Dermis microvascular lymphatic vessel endothelial cell (primary cell): ENCODE measurements at regions not wholly inside any gene's neighbourhood (a gene's known extent, or its start where the extent isn't known, plus 50 kb on each side); places are given as distances from the start of the nearest gene placed in this dataset.
"Not testable (repeated sequence)": the region's sequence is repeated elsewhere in the genome, so short reads cannot be mapped to it uniquely, and the experiment has no call there.

Experiments used
- DNase-seq, 2 donors: peaks; one replicate each; pipeline versions ENCODE4 v3.0.0 to v3.0.0-alpha.2; 2010; ENCODE audit warnings: low read depth in 2 of 2

DNA sequence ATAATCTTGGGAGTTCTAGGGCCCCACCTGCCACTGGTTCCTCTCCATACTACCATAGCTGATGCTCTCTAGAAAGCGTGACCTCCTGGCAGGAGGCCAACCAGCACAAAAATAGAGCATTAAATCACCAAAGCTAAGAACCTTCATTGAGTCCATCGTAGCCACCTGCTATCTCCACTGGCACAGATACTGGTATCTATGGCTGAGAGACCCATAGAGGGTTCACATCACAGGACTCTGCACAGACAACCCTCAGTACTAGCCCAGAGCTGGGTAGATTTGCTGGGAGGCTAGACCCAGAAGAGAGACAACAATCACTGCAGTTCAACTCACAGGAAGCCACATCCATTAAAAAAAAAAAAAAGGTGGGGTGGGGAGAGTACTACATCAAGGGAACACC lies 509.1 kb downstream of the DTWD2 start:
- DNase-seq: no peak

DNA sequence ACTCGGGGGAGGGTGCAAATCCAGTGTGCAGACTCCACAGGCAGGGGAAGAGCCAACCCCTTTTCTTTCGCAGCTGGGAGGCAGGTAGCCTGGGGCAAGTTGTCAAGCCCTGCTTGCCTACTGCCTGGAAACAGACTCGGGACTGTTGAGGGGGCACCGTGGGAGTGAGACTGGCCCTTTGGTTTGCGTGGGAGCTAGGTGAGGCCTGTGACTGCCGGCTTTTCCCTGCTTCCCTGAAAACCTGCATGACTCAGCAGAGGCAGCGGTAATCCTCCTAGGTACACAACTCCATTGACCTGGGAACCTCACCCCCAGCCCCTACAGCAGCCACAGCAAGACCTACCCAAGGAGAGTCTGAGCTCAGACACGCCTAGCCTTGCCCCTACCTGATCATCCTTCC lies 509.5 kb downstream of the DTWD2 start:
- DNase-seq: no peak

DNA sequence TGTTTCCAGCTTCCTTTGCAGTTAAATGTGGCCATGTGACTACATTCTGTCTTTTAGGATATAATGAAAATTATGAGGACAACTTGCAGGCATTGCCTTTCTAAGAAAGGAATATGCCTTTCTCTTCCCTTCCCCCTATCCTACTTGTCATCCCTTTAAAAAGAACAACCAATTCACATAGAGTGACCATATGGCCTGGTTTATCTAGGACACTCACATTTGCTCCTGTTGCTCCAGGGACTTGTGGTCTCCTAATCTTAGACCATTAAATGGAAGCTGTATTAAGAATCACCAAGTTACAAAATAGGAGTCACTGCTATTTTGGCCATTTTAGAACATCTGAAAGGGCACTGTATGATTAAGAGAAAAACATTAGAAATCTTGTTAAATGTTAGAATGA lies 520.3 kb downstream of the DTWD2 start:
- no peak for DNase-seq

DNA sequence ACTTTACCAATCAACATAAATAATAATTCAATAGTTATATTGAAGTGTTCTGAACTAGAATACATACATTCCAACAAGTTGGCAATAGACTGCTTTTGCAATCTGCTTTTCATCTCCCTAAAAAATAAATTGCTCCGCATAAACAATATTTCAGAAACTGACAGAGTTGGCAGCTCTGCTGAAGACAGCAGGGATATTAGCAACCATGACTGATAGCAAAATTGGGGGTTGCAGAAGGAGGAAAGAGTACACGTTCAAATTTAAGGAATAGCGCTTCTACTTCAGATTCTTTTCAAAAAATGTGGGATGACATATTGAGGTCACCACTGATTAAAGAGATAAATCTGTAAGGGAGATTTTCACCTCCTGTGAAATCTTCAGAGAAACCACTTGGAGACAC lies 521.2 kb downstream of the DTWD2 start:
- DNase-seq: no peak

DNA sequence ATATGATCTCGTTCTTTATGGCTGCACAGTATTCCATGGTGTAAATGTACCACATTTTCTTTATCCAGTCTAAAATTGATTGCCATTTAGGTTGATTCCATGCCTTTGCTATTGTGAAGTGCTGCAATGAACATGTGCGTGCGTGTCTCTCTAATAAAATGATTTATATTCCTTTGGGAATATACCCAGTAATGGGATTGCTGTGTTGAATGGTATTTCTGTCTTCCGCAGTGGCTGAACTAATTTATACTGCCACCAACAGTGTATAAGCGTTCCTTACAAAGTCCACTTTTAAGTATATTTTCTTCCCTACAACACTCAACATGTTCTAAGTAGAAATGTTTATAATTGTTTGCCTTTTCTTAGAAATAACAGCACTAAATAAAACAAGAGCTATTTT lies 521.9 kb downstream of the DTWD2 start:
- DNase-seq: no peak

DNA sequence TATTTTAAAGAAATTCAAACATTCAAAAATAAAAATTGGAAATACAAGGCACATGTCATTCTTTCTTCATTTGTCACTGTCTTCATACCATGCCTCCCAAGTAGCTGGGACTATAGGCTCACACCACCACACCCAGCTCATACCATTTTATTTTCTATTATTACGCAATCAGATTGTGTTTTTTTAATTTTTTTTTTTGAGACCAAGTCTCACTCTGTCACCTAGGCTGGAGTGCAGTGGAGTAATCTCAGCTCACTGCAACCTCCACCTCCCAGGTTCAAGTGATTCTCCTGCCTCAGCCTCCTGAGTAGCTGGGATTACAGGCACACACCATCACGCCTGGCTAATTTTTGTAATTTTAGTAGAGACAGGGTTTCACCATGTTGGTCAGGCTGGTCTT lies 526.1 kb downstream of the DTWD2 start:
- DNase-seq: not testable (repeated sequence)

DNA sequence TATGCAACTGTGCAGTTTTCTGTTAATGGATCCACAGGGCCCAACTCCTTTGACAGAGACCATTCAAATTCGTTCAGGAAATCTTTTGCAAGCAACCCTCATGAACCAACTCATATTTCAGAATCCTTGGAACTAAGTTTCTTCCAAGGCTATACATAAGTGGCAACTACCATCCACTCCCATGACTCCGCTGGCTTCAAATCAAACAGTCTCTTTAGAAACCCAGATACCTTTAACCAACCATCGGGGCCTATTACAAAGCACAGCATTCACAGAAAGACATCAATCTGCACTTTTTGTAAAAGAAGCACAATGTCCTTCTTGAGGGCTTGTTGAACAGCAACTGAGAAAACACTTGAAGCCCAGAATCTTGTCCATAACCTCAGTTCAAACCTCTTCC lies 526.9 kb downstream of the DTWD2 start:
- no peak for DNase-seq

DNA sequence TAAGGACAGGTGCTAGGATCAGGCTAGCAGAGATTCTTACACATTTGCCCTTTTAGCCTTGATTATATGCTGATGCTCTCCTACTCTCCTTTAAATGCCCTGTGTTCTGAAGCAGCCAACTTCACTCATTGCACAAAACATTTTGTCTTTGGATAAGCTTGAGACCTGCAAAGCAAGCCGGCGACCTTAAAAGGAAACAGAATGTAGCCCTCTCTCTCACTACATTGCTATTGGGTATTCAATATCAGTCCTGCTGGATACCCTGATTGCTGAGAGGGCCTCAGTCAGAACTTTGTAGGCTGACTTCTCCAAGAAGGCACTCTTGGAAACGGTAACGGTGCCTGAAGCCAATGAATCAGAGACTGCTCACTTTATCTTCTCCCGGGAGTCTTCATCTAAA lies 528.9 kb downstream of the DTWD2 start:
- no peak for DNase-seq

DNA sequence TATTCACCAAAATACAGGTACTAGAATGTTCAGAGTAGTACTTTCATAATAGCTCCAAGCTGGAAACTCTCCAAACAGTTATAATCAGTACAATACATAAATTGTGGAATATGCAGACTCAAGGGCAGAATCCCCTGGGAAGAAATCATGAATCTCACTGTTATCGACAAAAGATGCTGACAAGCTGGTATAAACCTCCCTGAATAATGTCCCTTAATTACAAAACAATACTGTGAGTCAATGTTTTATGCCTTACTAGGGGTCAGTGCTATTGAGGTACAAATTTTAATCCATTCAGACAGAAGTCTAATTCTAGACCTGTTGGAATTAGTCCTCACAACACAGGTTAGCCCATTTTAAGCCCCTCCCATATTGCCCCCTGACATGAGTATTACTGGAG lies 532.3 kb downstream of the DTWD2 start:
- DNase-seq: no peak

DNA sequence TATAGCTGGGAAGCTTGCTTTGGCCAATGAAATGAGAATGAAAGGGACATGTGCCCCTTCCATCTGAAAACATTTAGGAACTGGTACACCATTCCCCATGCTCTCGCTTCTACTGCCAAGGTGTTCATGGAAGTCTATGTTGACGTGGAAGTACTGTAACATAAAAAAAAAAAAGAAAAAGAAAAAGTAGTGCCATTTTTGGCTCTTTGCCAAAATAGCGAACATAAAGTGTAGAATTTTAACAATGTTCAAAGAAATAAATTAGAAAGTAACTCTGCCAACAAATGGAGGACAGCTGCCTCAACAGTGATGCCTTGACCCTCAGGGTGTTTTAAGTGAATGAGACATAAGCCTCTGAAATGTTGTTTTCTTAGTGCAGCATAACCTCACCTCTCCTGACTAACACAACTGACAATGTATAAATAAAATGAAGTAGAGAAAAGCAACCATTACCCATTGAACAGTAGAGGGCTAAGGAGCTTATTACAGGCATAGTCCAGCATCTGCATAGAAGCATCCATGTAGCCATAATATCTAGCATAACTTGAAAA lies 536.6 kb downstream of the DTWD2 start:
- DNase-seq: no peak

DNA sequence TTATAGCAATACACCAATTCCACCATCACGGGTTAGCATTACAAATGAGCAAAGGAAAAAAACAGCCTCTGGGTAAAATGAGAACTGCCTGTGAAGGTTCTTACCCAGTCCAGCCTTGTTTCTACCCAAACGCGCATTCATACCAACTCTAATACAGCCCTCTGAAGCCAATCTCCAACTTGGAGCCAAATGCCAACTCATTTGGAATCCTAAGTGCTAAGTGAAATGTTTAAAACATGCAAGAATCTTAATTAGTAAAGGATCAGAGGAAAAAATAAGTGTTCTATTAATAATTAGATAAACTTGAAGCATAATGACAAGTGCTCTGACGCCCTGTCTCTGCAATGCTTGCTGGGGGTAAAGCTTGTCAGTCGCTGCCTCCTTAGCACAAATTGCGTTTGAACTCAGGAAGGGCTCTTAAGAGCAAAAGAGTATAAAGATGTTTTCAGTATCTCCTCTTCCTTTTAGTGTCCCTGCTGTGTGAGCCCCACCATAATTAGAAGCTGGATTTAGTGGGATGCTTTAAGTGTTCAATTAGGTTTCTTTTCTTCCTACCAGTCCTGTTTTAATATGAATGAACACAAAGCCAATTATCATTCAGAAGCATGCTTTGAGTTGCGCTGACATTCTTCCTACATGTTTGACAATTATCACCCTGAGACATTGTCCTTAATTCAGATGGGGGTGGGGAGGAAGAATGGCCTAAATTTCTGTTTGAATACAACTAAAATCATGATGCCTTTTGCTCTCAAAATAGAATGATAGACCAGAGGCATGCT lies 537.6 kb downstream of the DTWD2 start:
- no peak for DNase-seq

DNA sequence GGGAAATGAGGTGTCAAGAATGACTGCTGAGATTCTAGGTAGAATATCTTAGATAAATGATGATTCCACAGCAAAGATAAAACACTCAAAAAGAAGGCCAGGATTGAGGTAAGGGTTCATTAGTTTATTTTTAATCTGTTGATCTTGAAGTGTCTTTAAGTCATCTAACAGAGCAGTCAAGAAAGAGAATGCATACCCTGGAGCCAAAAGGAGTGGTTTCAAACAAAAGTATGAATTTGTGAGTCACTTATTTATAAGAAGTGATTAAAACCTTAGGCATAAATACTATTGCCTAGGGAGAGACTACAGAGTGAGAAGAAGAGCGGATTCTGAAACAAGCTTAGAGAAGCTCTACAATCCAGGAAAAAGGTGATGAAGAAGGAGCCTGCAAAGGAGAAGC lies 541.0 kb downstream of the DTWD2 start:
- no peak for DNase-seq

DNA sequence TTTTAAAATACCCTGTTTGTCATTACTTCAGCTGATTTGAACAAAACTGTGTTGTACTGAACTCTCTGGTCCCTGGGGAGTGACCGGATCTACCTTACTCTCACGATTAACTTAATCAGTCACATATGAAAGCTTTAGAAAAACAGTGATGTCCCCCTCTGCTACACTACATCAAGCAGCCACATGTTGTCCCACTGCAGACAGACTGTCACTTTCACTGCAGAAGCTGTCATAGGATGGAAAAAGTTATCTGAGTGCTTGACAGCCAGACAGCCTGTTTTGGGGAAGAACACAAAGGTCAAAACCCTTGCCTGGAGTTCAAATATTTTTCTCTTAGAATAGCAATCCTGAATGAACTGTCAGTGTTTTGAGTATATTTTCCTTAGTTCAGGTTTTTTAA lies 546.4 kb downstream of the DTWD2 start:
- DNase-seq: no peak

DNA sequence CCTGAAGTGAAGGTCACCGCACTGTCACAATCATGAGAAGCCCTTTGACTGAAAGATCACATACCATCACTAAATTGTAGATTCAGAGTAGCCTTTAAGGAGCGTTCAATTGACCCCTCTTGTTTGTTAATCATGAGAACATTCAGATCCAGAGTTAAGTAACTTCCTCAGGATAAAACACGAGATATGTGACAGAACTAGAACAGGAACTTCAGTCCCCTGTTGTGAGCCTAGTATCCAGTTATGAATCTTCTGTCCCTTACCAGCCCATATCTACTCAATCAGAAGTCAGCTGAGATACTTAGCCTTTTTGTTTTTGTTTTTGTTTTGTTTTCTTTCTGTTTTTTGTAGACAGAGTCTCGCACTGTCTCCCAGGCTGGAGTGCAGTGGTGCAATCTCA lies 547.3 kb downstream of the DTWD2 start:
- DNase-seq: no peak

DNA sequence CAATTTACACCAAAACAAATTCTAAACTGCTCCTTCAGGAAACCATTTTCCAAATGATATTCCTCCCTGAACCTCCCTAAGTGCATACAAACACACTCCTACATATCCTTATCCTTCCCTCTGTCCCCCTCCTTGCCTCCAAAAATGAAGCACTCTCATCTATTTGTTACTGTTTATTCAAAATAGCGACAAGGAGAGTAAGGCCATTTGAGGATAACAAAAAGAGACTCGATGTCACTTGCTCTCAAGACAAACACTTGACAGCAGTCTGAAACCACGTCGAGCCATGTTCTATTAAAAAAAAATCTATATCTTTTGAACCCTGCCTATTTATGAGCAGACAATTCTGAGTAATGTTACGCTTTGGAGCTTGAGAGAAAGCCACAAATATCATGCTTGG lies 547.9 kb downstream of the DTWD2 start:
- DNase-seq: no peak

DNA sequence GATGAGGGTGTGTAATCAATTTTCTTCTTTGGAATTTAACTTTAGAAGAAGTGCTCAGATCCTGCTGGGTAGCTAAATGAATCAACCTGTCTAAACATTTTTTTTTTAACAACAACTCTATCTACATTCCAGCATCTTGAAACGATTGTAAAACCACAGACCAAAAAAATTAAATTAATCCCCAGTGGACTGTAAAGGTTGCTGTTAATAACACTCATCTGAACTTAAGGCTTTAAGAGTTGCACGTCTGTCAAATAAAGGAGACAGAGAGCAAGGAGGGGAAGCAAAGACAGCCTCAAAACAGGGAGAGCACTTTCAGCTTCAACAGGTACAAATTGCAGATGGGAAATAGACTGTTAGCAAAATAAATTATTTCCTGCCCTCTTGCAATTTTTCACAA lies 548.5 kb downstream of the DTWD2 start:
- no peak for DNase-seq

DNA sequence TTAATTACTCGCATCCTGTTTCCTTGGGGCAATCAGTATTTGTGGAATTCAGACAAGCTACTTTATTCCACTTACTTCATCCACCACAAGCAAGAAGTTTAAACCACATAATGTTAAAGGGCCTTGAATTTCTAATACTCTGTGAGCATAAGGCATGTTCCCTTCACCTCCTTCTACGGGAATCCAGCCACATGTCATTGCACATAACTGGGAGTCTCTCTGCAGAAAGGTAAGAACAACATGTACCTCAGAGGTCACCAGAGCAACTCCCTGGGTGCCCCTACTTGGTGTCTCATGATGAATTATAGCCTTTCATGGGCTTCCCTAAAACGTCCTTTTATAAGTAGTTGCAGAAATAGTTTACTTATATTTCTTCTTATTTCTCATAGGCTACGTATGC lies 553.2 kb downstream of the DTWD2 start:
- DNase-seq: no peak

DNA sequence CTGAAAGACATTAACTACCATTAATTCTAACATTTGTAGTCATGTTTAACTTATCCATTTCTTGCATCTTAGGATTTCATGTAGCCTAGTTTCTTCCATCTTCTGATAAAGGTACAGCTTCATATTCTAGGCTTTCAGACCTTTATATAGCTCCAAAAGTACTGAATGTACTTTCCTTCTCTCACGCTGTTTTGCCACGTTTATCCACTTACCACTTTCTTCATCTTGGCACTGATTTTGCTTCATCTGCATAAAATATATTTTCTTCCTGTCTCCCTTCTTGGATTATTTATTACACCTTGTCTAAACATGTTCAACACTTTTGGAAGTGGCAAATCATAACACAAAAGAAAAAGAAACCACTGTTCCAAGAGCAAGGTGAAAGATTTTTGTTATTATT lies 553.8 kb downstream of the DTWD2 start:
- DNase-seq: no peak

DNA sequence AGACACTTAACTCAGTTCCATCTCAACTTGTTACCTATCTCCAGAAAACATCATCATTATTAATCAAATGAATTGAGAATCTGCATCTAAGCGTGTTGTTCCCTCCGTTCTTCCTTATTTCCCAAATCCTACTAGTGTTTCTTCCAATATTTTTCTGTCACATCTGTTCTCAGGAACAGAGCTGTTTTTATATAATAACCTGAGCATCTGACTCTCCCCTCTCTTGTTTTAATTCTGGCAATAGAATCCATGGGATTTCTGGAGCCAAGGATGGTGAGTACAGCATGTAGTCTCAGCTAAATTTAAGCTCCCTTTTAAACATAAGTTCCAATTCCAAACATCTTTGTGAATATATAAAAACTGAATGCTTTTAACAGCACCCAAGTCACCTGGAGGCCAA lies 558.3 kb downstream of the DTWD2 start:
- DNase-seq: no peak

DNA sequence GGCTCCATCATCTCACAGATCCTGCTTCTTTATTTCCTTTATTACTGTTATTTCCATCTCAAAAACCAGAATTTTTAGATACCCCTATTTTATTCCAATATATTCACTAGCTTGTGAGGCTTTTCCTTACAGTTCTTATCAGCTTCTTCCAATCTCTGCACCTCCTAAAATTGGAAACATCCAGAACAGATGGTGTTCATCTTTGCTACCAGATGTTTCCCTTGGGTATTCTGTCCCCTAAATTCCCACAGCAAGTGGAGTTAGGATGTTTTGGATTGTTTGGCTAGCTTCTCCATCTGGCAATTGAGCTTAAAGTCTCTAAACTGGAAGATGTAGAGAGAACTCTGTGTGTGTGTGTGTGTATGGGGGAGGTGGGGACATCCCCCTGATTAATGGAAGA lies 580.4 kb downstream of the DTWD2 start:
- DNase-seq: no peak

DNA sequence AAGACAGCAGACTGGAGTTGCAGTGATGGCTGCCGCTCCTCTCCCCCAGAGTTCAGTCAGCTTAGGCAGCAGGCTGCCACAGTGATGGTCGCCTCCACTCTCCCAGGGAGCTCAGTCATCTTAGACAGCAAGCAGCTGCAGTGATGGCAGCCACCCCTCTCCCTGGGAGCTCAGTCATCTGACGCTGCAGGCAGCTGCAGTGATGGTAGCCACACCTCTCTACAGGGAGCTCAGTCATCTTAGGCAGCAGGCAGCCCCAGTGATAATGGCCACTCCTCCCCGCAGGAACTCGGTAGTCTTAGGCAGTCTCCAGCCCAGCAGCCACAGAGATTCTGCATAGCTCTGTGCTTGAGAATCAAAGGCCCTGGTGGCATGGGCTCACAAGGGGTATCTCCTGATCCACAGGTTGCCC lies 582.7 kb downstream of the DTWD2 start:
- no peak for DNase-seq

DNA sequence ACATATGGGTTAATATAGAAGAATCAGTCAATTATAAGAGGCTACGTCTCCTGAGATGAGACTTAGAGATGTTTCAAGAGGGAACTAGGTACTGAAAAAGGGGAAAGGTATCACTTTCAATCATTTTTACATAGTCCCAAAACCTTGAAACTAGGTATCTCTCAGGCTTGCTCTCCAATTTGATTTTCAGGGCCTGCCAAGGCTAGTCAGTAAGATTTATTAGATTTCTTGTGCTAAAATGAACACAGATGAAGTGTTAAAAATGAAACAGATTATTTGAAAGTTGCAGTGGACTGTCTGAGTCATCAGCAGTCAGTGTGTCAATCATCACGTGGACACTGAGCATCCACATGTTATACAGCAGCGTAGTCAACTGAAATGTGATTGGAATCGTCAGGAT lies 591.1 kb downstream of the DTWD2 start:
- no peak for DNase-seq

DNA sequence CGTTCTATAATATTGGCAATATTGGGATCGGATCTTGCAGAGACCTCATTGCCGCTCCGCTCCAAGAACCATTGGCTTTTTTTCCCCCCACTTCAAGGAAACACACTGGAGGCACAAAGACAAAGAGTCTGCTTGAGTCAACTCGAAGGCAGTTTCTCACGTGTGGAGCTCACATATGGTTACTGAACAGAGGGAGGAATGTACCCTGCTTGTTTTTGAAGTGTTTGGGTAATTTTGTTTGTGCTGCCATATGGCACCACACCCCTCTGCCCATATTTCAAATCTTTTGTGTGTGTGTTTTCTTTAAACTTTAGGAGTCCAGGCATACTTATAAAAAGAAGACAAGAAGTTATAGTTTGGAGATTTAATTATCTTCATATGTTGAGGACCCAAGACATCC lies 595.9 kb downstream of the DTWD2 start:
- DNase-seq: no peak

DNA sequence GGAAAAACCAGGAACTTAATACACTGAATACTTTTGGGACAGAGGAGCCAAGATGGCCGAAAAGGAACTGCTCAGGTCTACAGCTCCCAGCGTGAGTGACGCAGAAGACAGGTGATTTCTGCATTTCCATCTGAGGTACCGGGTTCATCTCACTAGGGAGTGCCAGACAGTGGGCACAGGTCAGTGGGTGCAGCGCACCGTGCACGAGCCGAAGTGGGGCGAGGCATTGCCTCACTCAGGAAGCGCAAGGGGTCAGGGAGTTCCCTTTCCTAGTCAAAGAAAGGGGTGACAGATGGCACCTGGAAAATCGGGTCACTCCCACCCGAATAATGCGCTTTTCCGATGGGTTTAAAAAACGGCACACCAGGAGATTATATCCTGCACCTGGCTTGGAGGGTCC lies 605.4 kb downstream of the DTWD2 start:
- DNase-seq: not testable (repeated sequence)
